GM10266 (cell line): ENCODE measurements at regions not wholly inside any gene's neighbourhood (a gene's known extent, or its start where the extent isn't known, plus 50 kb on each side); places are given as distances from the start of the nearest gene placed in this dataset.
"Not testable (repeated sequence)": the region's sequence is repeated elsewhere in the genome, so short reads cannot be mapped to it uniquely, and the experiment has no call there.

Experiments used
- DNase-seq: peaks from one replicate; pipeline ENCODE4 v3.0.0; 2012; ENCODE audit errors: extremely low spot score
- CTCF ChIP-seq: IDR thresholded peaks from 2 replicates; pipeline ENCODE4 v1.5.1; 2012; ENCODE audit warnings: mild to moderate bottlenecking, low read depth; ENCODE audit not compliant: control insufficient read depth, insufficient read depth; ENCODE audit errors: missing control alignments

- no peak for DNase-seq
- no peak for TF ChIP-seq CTCF
These were observed 812.0 kb downstream of the SLITRK5 start for GRCh38 chr13:88483202-88483601.

GRCh38 chr13:88507909-88508308 is 836.7 kb downstream of the SLITRK5 start:
- DNase-seq = no peak
- no peak for TF ChIP-seq CTCF

- DNase-seq = not testable (repeated sequence)
These were observed 841.8 kb downstream of the SLITRK5 start for GRCh38 chr13:88512993-88513392.

- DNase-seq = no peak
- no peak for TF ChIP-seq CTCF
These were observed 855.1 kb downstream of the SLITRK5 start for GRCh38 chr13:88526186-88526852.

GRCh38 chr13:88526853-88527215 is 855.7 kb downstream of the SLITRK5 start:
- no peak for DNase-seq
- no peak for TF ChIP-seq CTCF

- no peak for TF ChIP-seq CTCF
- DNase-seq = no peak
These were observed 870.8 kb downstream of the SLITRK5 start for GRCh38 chr13:88541994-88542393.

- TF ChIP-seq CTCF = no peak
- DNase-seq = no peak
These were observed 873.7 kb downstream of the SLITRK5 start for GRCh38 chr13:88544836-88545235.

- no peak for DNase-seq
These were observed 881.8 kb downstream of the SLITRK5 start for GRCh38 chr13:88552966-88553365.

More at GRCh38 chr13:88552966-88553365, 881.8 kb downstream of the SLITRK5 start:
- TF ChIP-seq CTCF = no peak
